H1 (cell line): ENCODE measurements at regions not wholly inside any gene's neighbourhood (a gene's known extent, or its start where the extent isn't known, plus 50 kb on each side); places are given as distances from the start of the nearest gene placed in this dataset.

Experiments used
- KDM5A ChIP-seq: fragments of 200-600 bp; IDR thresholded peaks from 2 replicates; pipeline ENCODE4 v1.7.1; 2012; ENCODE audit warnings: mild to moderate bottlenecking, low read length, inconsistent platforms, mixed read lengths
- POLR2A ChIP-seq, 2 experiments: IDR thresholded peaks; 1 replicate in 1 of 2; 2 replicates in 1 of 2; pipeline ENCODE4 v1.6.1; 2011; ENCODE audit warnings: low read depth in 2 of 2, low read length in 2 of 2, mild to moderate bottlenecking in 2 of 2; ENCODE audit errors: control extremely low read depth in 1 of 2
- SIN3A ChIP-seq, 2 experiments: IDR thresholded peaks in 1 of 2; conservative IDR thresholded peaks in 1 of 2; 2 replicates each; pipeline ENCODE4 v1.6.1; 2011 to 2012; ENCODE audit warnings: low read length in 2 of 2, improper control_type of control experiment in 1 of 2, low read depth in 1 of 2, mild to moderate bottlenecking in 1 of 2
- SIX5 ChIP-seq: IDR thresholded peaks from 2 replicates; pipeline ENCODE4 v1.6.1; 2011; ENCODE audit warnings: mild to moderate bottlenecking, low read depth, low read length

DNA sequence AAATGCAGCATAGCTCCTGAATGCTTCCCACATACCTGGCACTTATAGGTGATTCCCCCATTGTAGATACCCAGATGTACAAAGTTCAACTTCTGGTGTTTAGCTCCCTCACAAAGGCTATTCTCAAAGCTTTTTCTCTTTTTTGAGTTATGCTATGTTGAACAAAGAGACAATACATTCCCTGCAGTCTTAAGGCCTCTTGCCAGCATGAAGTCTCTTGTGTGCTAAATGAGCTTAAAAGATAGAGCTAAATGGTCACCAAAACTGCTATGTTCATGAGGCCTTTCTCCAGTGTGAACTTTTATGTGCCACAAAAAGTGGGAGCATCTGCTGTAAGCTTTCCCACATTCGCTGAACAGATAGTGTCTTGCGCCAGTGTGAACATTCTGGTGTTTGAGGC, 111.2 kb upstream of the TMEM47 start (continued):
- TF ChIP-seq SIN3A (conservative IDR thresholded peaks at IDR 0.05 in 1 of 2, IDR thresholded peaks at IDR 0.05 in 1 of 2; ENCODE audit: low read depth in 1 of 2, low read length in 2 of 2) (no peak), POLR2A (IDR thresholded peaks at IDR 0.05; ENCODE audit: control extremely low read depth in 1 of 2, low read depth in 2 of 2, low read length in 2 of 2) (no peak), SIX5 (no peak), KDM5A (no peak)
